CD4-positive, alpha-beta T cell treated with Interleukin-12 subunit alpha and Interleukin-12 subunit beta, for 1 hour (primary cell): ENCODE measurements at regions not wholly inside any gene's neighbourhood (a gene's known extent, or its start where the extent isn't known, plus 50 kb on each side); places are given as distances from the start of the nearest gene placed in this dataset.

Experiments used
- DNase-seq: peaks from one replicate; pipeline ENCODE4 v3.0.0-alpha.2; 2020

GRCh38 chr2:35081001-35081621, 1274.5 kb upstream of the CRIM1 start:
- DNase-seq = no peak

GRCh38 chr2:35080231-35080910, 1275.2 kb upstream of the CRIM1 start:
- DNase-seq = no peak

- DNase-seq = no peak
Observed at GRCh38 chr2:35067420-35067819, 1288.2 kb upstream of the CRIM1 start.

- DNase-seq = no peak
Observed at GRCh38 chr2:35063836-35064235, 1291.7 kb upstream of the CRIM1 start.

- DNase-seq = no peak
Observed at GRCh38 chr2:35035883-35036282, 1319.7 kb upstream of the CRIM1 start.

GRCh38 chr2:35033748-35034147, 1321.8 kb upstream of the CRIM1 start:
- no peak for DNase-seq

- DNase-seq = no peak
Observed at GRCh38 chr2:35023545-35023944, 1332.0 kb upstream of the CRIM1 start.

GRCh38 chr2:35000453-35000852, 1355.1 kb upstream of the CRIM1 start:
- no peak for DNase-seq

GRCh38 chr2:34998741-34999140, 1356.8 kb upstream of the CRIM1 start:
- DNase-seq = no peak

- no peak for DNase-seq
Observed at GRCh38 chr2:34997779-34998178, 1357.8 kb upstream of the CRIM1 start.

- no peak for DNase-seq
Observed at GRCh38 chr2:34995196-34995595, 1360.4 kb upstream of the CRIM1 start.

GRCh38 chr2:34991508-34992274, 1363.9 kb upstream of the CRIM1 start:
- DNase-seq = no peak

GRCh38 chr2:34985474-34985873, 1370.1 kb upstream of the CRIM1 start:
- no peak for DNase-seq

- no peak for DNase-seq
Observed at GRCh38 chr2:34980689-34981088, 1374.9 kb upstream of the CRIM1 start.

GRCh38 chr2:34979148-34979547, 1376.4 kb upstream of the CRIM1 start:
- DNase-seq = no peak

GRCh38 chr2:34961822-34962221, 1362.7 kb upstream of the FAM98A start:
- DNase-seq = no peak

- DNase-seq = no peak
Observed at GRCh38 chr2:34954758-34955157, 1355.7 kb upstream of the FAM98A start.

- no peak for DNase-seq
Observed at GRCh38 chr2:34950797-34951196, 1351.7 kb upstream of the FAM98A start.

- DNase-seq = no peak
Observed at GRCh38 chr2:34949316-34949715, 1350.2 kb upstream of the FAM98A start.

GRCh38 chr2:34936089-34936488, 1337.0 kb upstream of the FAM98A start:
- DNase-seq = no peak

GRCh38 chr2:34912084-34912483, 1313.0 kb upstream of the FAM98A start:
- no peak for DNase-seq

- DNase-seq = no peak
Observed at GRCh38 chr2:34909992-34910705, 1311.0 kb upstream of the FAM98A start.

GRCh38 chr2:34907812-34908211, 1308.7 kb upstream of the FAM98A start:
- DNase-seq = no peak

GRCh38 chr2:34901739-34902138, 1302.6 kb upstream of the FAM98A start:
- DNase-seq = no peak
